HS-5 (cell line): ENCODE measurements at regions not wholly inside any gene's neighbourhood (a gene's known extent, or its start where the extent isn't known, plus 50 kb on each side); places are given as distances from the start of the nearest gene placed in this dataset.
"Not testable (repeated sequence)": the region's sequence is repeated elsewhere in the genome, so short reads cannot be mapped to it uniquely, and the experiment has no call there.

Source experiments
- DNase-seq: peaks from one replicate; pipeline ENCODE4 v3.0.0-alpha.2; 2012; ENCODE audit warnings: low read depth

GRCh38 chr11:42311514-42311913 lies 852.1 kb upstream of the LRRC4C start:
- DNase-seq, result no peak

DNA sequence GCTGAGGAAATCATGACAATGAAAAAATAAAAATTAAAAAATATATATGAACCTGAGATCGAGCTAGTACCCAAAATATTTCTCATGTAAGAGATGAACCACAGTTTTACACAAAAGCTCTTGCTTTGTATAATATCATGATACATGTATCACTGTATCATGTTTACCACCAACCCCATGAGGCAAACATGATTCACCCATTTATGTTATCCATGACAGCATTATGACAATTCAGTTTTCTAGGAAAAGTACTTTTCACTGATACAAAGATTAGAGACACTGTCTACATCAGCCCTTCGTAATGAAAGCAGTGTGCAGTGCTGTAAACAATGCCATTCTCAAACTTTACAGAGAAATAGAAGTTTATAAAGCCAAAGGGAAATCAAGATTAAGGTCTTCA lies 852.5 kb upstream of the LRRC4C start:
- DNase-seq, result no peak

- DNase-seq, result no peak
Observed at GRCh38 chr11:42315267-42315666, 855.8 kb upstream of the LRRC4C start.

- DNase-seq, result no peak
Observed at GRCh38 chr11:42315846-42316245, 856.4 kb upstream of the LRRC4C start.

DNA sequence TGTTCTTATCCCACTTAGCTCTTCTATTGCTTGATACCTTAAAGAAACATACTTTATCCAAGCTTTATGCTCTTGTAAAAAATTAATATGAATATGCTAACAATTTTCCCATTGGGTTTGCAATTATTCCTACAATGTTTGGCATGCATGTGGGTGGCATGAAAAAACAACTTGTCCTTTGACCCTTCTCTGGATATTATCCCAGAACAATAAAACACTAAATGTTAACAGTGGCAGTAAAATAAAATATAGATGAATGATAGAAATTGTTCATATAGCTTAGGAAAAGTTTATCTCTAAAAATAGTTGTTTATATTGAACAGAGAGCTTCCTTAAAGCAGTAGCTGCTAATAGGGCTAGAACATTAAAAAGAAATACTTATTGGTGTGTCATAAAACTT lies 860.5 kb upstream of the LRRC4C start:
- no peak for DNase-seq

GRCh38 chr11:42329929-42330565 lies 870.6 kb upstream of the LRRC4C start:
- DNase-seq, result no peak

GRCh38 chr11:42337786-42338455 lies 878.5 kb upstream of the LRRC4C start:
- DNase-seq, result no peak

DNA sequence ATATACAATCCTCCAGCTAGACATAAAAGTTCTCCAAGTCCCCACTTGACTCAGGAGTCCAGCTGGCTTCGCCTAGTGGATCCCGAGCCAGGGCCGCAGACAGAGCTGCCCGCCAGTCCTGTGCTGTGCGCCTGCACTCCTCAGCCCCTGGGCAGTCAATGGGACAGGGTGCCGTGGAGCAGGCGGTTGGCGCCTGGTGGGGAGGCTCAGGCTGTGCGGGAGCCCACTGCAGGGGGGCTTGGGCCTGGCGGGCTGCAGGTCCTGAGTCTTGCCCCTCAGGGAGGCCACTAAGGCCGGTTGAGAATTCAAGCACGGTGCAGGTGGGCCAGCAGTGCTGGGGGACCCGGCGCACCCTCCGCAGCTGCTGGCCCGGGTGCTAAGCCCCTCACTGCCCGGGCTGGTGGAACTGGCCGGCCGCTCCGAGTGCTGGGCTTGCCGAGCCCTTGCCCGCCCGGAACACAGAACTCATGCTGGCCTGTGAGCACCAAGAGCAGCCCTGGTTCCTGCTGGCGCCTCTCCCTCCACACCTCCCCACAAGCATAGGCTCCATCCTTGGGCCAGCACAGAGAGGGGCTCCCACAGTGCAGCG lies 884.8 kb upstream of the LRRC4C start:
- DNase-seq, result no peak

DNA sequence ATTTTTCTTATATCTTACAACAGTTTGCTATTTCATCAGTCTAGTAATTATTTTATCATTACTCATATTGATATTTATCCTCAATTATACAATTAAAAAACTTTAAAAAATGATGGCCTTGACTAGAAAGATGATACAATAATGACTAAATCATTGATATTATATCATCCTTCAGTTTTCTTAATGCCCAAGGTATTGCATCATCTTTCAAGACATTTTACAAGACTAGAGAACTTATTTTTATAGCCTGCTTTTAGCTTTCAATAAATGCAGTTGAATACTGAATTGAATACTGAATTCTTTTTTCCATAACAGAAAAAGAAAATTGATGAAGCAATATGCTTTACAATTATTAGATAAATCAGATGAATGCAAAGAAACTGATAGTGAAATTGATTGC lies 886.5 kb upstream of the LRRC4C start:
- DNase-seq, result no peak

DNA sequence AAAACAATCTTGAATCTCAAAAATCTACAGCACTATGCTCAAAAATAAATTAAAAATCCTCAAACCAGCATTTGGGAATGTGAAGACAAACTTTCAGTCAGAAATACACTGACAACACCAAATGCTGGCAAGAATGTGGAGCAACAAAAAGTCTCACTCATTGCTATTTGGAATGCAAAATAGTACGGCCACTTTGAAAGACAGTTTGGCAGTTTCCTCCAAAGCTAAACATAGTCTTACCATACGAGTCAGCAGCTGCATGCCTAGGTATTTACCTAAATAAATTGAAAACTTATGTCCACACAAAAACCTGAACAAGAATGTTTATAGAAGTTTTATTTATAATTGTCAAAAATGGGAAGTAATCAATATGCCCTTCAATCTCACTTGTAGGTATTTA lies 904.2 kb upstream of the LRRC4C start:
- no peak for DNase-seq

- DNase-seq, result no peak
Observed at GRCh38 chr11:42390116-42390515, 921.7 kb upstream of the API5 start.

DNA sequence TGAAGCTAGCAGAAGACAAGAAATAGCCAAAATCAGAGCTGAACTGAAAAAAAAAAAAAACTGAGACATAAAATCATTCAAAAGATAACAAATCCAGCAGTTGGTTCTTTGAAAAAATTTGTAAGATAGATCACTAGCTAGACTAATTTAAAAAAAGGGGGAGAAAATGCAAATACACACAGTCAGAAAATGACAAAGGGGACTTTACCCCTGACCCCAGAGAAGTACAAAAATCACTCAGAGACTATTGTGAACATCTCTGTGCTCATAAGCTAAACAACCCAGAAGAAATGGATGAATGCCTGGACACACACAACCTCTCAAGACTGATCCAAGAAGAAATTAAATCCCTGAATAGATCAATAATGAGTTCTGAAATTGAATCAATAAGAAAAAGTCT lies 914.3 kb upstream of the API5 start:
- no peak for DNase-seq

DNA sequence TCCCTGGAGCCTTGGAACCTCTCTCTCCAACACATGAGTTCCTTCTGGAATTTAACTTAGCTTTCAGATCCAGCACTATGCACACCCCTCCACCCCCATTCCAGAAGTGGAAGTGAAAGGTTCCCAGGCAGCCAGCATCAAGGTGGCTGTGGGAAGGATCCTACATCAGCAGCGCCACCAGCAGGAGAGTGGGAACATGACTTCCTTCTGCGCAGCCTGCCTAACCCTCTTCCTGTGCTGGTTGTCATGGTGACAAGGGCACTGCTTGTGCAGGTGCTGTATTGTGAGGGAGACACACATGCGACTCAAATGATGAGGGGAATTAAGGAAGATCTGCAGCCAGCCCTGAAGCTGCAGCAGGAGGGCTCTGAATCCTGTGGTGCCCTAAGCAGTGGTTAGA lies 904.5 kb upstream of the API5 start:
- DNase-seq, result no peak

DNA sequence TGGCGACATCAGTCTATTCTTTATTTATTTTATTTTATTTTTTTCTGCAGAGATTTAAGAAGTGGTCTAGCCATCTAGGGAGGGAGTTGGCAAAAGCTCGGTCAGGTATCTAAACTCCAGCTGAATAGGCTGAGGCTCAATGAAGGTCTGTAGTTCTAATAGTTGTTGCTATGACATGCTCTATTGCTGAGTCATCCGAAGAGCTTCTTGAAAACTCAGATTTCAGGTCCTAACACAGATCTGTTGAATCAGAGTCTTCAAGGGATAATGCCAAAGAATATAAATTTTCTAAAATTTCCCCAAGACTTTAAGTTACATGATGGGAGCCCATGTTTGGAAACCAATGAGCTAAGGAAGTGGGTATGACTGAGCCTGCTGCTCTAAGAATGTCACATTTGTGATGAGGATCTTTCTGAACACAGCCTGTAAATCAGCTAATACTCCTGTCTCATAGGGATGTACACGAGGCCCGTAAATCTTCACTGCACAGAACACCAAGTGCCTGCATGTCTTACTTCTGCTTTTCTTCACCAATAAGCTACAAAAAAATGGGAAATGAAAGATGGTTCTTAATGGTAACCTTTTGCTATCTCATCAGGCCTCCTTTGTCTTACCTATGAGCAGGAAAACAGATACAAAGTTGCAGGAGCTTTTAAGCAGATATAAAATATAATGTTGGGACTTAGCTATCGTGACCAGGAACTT lies 901.4 kb upstream of the API5 start:
- no peak for DNase-seq

GRCh38 chr11:42412590-42412989 lies 899.2 kb upstream of the API5 start:
- no peak for DNase-seq

- no peak for DNase-seq
Observed at GRCh38 chr11:42417691-42418090, 894.1 kb upstream of the API5 start.

DNA sequence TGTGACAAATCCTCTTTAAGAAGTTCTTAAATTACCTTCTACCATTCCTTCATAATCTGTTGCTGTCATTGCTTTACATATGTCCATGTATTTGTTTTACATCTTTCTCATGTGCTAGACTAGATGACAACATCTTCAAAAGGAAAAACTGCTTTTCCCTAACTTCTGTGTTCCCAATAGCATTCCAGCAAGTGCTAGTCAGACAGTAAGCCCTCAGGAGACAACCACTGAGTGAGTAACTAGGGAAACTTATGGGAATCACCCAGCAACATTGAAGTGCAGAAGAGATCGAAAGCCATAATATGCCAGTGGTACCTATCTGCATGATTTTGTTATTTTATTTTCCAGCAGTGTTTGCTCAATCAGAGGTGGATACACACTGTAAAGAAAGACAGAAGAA lies 889.7 kb upstream of the API5 start:
- no peak for DNase-seq

- not testable (repeated sequence) for DNase-seq
Observed at GRCh38 chr11:42434911-42435310, 876.9 kb upstream of the API5 start.

DNA sequence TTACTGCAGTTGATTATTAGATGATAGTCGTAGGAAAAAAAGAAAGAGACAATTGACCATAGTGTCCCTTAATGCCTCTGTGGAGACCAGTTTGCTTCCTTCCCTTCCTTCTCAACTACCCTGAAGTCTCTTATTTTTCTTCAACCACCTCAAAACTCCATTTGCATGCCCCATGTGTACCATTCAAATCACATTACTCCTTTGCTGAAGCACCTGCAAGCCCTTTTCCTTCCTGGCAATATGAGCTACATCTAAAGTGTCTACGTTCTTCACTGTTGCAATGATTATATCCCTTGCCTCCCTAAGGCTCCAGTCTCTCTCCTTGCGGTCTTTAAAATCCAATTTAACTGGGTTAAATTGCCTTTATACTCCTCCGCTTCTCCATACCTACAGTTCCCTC lies 867.4 kb upstream of the API5 start:
- DNase-seq, result no peak

GRCh38 chr11:42462558-42463310 lies 849.1 kb upstream of the API5 start:
- DNase-seq, result no peak

DNA sequence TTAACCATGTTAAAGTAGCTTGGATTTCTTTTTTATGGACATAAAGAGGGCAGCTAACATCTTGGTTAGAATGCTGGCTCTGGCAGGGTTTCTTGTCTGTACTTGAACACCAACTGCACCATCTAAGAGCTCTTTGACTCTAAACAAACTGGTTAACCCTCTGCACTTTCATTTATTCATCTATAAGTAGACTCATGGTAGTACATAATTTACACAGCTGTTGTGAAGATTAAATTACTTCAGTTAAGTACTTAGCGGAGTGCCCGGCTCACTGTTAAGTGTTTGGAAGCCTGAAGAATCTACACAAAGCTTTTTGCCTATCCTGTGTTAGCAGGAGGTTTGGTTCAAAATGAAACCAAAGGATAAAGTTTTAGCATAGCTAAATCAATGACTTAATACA lies 846.2 kb upstream of the API5 start:
- no peak for DNase-seq

GRCh38 chr11:42473106-42473505 lies 838.7 kb upstream of the API5 start:
- no peak for DNase-seq
